ENCODE measurements at regions not wholly inside any gene's neighbourhood (a gene's known extent, or its start where the extent isn't known, plus 50 kb on each side); places are given as distances from the start of the nearest gene placed in this dataset.

DNA sequence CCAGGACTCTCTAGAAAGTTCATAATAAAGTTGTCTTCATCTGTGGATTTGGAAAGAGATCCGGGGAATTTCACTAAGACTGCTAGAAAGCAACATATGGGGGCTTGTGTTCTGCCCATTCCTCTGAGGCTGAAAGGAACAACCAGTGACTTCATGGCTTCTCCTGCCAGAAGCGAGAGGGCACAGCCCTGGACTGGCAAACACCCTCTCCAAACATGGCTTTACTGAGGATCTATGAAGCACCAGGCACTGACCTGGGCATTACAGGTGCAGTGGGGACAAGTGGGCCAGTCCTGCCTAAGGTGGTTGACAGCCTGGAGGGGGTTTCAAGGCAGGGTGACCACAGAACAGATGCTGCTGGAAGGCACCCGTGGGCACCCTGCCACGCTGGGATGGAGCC is 185.8 kb upstream of the GPR26 start:
- Histone ChIP-seq H3K27ac (ENCODE audit: low read depth in 1 of 3, low read length in 2 of 3) (no peak overlapping the region), H3K9me3 (ENCODE audit: control insufficient read depth in 2 of 2, insufficient read depth in 1 of 2, low read depth in 1 of 2, low read length in 1 of 2) (no peaks in the 10 kb centered on the region), H3K4me3 (ENCODE audit: low read depth in 1 of 3, low read length in 3 of 3) (no peak overlapping the region), H3K36me3 (ENCODE audit: control insufficient read depth in 3 of 3, insufficient read depth in 2 of 3, low read depth in 1 of 3, low read length in 3 of 3) (no peaks in the 10 kb centered on the region), H3K4me1 (ENCODE audit: control insufficient read depth in 3 of 3, insufficient read depth in 2 of 3, low read depth in 1 of 3, low read length in 2 of 3) (no peaks in the 10 kb centered on the region), H3K27me3 (ENCODE audit: control insufficient read depth in 3 of 3, insufficient read depth in 3 of 3, low read length in 3 of 3) (peaks cover 0 to 2% (median 0%) of the 10 kb centered on the region in 3 donors)
- FAIRE-seq (no peak), DNase-seq (no peak)
- 88 to 95% (median 91%) methylated on average over 4 of the region's 4 CpGs for WGBS, 3 donors

- DNase-seq (no peak), FAIRE-seq (no peak)
- H3K27me3 ChIP-seq (ENCODE audit: control insufficient read depth in 3 of 3, insufficient read depth in 3 of 3, low read length in 3 of 3), result peaks cover 0 to 2% (median 0%) of the 10 kb centered on the region in 3 donors
- 83 to 88% (median 86%) methylated on average over 9 of the region's 9 CpGs for WGBS, 3 donors
- H3K27ac ChIP-seq (ENCODE audit: low read depth in 1 of 3, low read length in 2 of 3), result no peak overlapping the region
- H3K9me3 ChIP-seq (ENCODE audit: control insufficient read depth in 2 of 2, insufficient read depth in 1 of 2, low read depth in 1 of 2, low read length in 1 of 2), result no peaks in the 10 kb centered on the region
- H3K4me3 ChIP-seq (ENCODE audit: low read depth in 1 of 3, low read length in 3 of 3), result no peak overlapping the region
- H3K36me3 ChIP-seq (ENCODE audit: control insufficient read depth in 3 of 3, insufficient read depth in 2 of 3, low read depth in 1 of 3, low read length in 3 of 3), result no peaks in the 10 kb centered on the region
- H3K4me1 ChIP-seq (ENCODE audit: control insufficient read depth in 3 of 3, insufficient read depth in 2 of 3, low read depth in 1 of 3, low read length in 2 of 3), result no peaks in the 10 kb centered on the region
Observed at GRCh38 chr10:123480845-123481244, 185.3 kb upstream of the GPR26 start.

DNA sequence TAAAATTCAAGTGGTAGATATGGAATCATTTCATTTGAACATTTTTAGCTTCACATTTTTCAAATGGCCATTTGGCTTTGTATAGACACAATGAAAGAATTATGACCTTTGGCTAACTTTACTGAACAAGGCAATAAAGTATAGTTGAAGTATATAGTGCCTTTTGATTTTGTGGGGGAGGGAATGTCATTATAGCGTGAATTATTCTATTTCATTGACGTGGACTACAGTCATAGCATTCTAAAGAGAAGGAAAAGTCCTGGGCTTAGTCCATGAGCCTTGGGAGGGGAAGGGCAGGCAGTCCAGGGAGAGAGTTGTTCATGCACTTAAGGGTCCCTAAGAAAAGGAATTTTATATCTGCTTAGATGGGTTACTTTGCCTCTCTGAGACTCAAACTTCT is 181.4 kb upstream of the GPR26 start:
- H3K27me3 ChIP-seq (ENCODE audit: control insufficient read depth in 3 of 3, insufficient read depth in 3 of 3, low read length in 3 of 3), result no peaks in the 10 kb centered on the region
- no peak for FAIRE-seq
- H3K4me1 ChIP-seq (ENCODE audit: control insufficient read depth in 3 of 3, insufficient read depth in 2 of 3, low read depth in 1 of 3, low read length in 2 of 3), result no peaks in the 10 kb centered on the region
- H3K9me3 ChIP-seq (ENCODE audit: control insufficient read depth in 2 of 2, insufficient read depth in 1 of 2, low read depth in 1 of 2, low read length in 1 of 2), result no peaks in the 10 kb centered on the region
- 34 to 71% (median 63%) methylated on average over 2 of the region's 2 CpGs for WGBS, 3 donors
- no peak overlapping the region for H3K4me3 ChIP-seq (ENCODE audit: low read depth in 1 of 3, low read length in 3 of 3)
- DNase-seq, result no peak
- H3K27ac ChIP-seq (ENCODE audit: low read depth in 1 of 3, low read length in 2 of 3), result no peak overlapping the region
- H3K36me3 ChIP-seq (ENCODE audit: control insufficient read depth in 3 of 3, insufficient read depth in 2 of 3, low read depth in 1 of 3, low read length in 3 of 3), result no peaks in the 10 kb centered on the region

GRCh38 chr10:123485341-123485960 is 180.7 kb upstream of the GPR26 start:
- WGBS, 3 donors, result 58 to 61% (median 60%) methylated on average over 7 of the region's 7 CpGs
- H3K4me1 ChIP-seq (ENCODE audit: control insufficient read depth in 3 of 3, insufficient read depth in 2 of 3, low read depth in 1 of 3, low read length in 2 of 3), result no peaks in the 10 kb centered on the region

GRCh38 chr10:123488436-123488835 is 177.7 kb upstream of the GPR26 start:
- H3K36me3 ChIP-seq (ENCODE audit: control insufficient read depth in 3 of 3, insufficient read depth in 2 of 3, low read depth in 1 of 3, low read length in 3 of 3), result no peaks in the 10 kb centered on the region
- H3K4me1 ChIP-seq (ENCODE audit: control insufficient read depth in 3 of 3, insufficient read depth in 2 of 3, low read depth in 1 of 3, low read length in 2 of 3), result no peaks in the 10 kb centered on the region
- WGBS, 3 donors, result 74 to 78% (median 75%) methylated on average over 4 of the region's 4 CpGs
- FAIRE-seq (no peak), DNase-seq (no peak)
- no peak overlapping the region for H3K27ac ChIP-seq (ENCODE audit: low read depth in 1 of 3, low read length in 2 of 3)
- no peak overlapping the region for H3K4me3 ChIP-seq (ENCODE audit: low read depth in 1 of 3, low read length in 3 of 3)
- no peaks in the 10 kb centered on the region for H3K9me3 ChIP-seq (ENCODE audit: control insufficient read depth in 2 of 2, insufficient read depth in 1 of 2, low read depth in 1 of 2, low read length in 1 of 2)
- H3K27me3 ChIP-seq (ENCODE audit: control insufficient read depth in 3 of 3, insufficient read depth in 3 of 3, low read length in 3 of 3), result peaks cover 0 to 8% (median 0%) of the 10 kb centered on the region in 3 donors

More at GRCh38 chr10:123485341-123485960, 180.7 kb upstream of the GPR26 start:
- Histone ChIP-seq H3K27me3 (ENCODE audit: control insufficient read depth in 3 of 3, insufficient read depth in 3 of 3, low read length in 3 of 3) (no peaks in the 10 kb centered on the region), H3K4me3 (ENCODE audit: low read depth in 1 of 3, low read length in 3 of 3) (no peak overlapping the region), H3K9me3 (ENCODE audit: control insufficient read depth in 2 of 2, insufficient read depth in 1 of 2, low read depth in 1 of 2, low read length in 1 of 2) (no peaks in the 10 kb centered on the region), H3K27ac (ENCODE audit: low read depth in 1 of 3, low read length in 2 of 3) (no peak overlapping the region), H3K36me3 (ENCODE audit: control insufficient read depth in 3 of 3, insufficient read depth in 2 of 3, low read depth in 1 of 3, low read length in 3 of 3) (no peaks in the 10 kb centered on the region)
- DNase-seq, result no peak
- FAIRE-seq, result no peak

DNA sequence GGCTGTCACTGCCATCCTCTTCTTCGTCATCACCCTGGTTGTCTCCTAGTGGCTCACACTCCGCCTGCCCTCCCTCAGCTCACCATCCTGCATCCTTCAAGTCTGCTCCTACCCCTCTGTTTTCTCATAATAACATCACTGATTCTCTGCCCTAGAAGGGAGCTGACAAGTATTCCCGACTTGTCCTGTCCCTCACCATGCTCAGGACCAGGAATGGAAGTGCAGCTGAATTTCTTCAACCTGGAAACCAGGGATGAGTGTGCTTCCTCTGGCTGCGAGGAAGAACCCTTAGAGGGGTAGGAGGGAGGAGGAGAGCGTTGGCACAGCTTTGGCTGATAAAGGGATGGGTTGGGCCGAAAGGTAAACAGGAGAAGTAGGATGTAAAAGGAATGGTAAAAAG is 174.8 kb upstream of the GPR26 start:
- FAIRE-seq (no peak), DNase-seq (no peak)
- Histone ChIP-seq H3K4me3 (ENCODE audit: low read depth in 1 of 3, low read length in 3 of 3) (no peak overlapping the region), H3K4me1 (ENCODE audit: control insufficient read depth in 3 of 3, insufficient read depth in 2 of 3, low read depth in 1 of 3, low read length in 2 of 3) (no peaks in the 10 kb centered on the region), H3K27me3 (ENCODE audit: control insufficient read depth in 3 of 3, insufficient read depth in 3 of 3, low read length in 3 of 3) (peaks cover 0 to 8% (median 0%) of the 10 kb centered on the region in 3 donors), H3K27ac (ENCODE audit: low read depth in 1 of 3, low read length in 2 of 3) (no peak overlapping the region), H3K9me3 (ENCODE audit: control insufficient read depth in 2 of 2, insufficient read depth in 1 of 2, low read depth in 1 of 2, low read length in 1 of 2) (no peaks in the 10 kb centered on the region), H3K36me3 (ENCODE audit: control insufficient read depth in 3 of 3, insufficient read depth in 2 of 3, low read depth in 1 of 3, low read length in 3 of 3) (no peaks in the 10 kb centered on the region)
- 53 to 66% (median 56%) methylated on average over 6 of the region's 6 CpGs for WGBS, 3 donors

- no peaks in the 10 kb centered on the region for H3K4me1 ChIP-seq (ENCODE audit: control insufficient read depth in 3 of 3, insufficient read depth in 2 of 3, low read depth in 1 of 3, low read length in 2 of 3)
- DNase-seq (no peak), FAIRE-seq (no peak)
- H3K4me3 ChIP-seq (ENCODE audit: low read depth in 1 of 3, low read length in 3 of 3), result no peak overlapping the region
- H3K36me3 ChIP-seq (ENCODE audit: control insufficient read depth in 3 of 3, insufficient read depth in 2 of 3, low read depth in 1 of 3, low read length in 3 of 3), result no peaks in the 10 kb centered on the region
- H3K9me3 ChIP-seq (ENCODE audit: control insufficient read depth in 2 of 2, insufficient read depth in 1 of 2, low read depth in 1 of 2, low read length in 1 of 2), result no peaks in the 10 kb centered on the region
- peaks cover 0 to 8% (median 0%) of the 10 kb centered on the region in 3 donors for H3K27me3 ChIP-seq (ENCODE audit: control insufficient read depth in 3 of 3, insufficient read depth in 3 of 3, low read length in 3 of 3)
- no peak overlapping the region for H3K27ac ChIP-seq (ENCODE audit: low read depth in 1 of 3, low read length in 2 of 3)
- WGBS, 3 donors, result 36 to 53% (median 40%) methylated on average over 14 of the region's 14 CpGs
Observed at GRCh38 chr10:123492016-123492415, 174.1 kb upstream of the GPR26 start.

- Histone ChIP-seq H3K4me3 (ENCODE audit: low read depth in 1 of 3, low read length in 3 of 3) (no peak overlapping the region), H3K9me3 (ENCODE audit: control insufficient read depth in 2 of 2, insufficient read depth in 1 of 2, low read depth in 1 of 2, low read length in 1 of 2) (no peaks in the 10 kb centered on the region), H3K4me1 (ENCODE audit: control insufficient read depth in 3 of 3, insufficient read depth in 2 of 3, low read depth in 1 of 3, low read length in 2 of 3) (no peaks in the 10 kb centered on the region), H3K27me3 (ENCODE audit: control insufficient read depth in 3 of 3, insufficient read depth in 3 of 3, low read length in 3 of 3) (peaks cover 0 to 8% (median 2%) of the 10 kb centered on the region in 3 donors), H3K27ac (ENCODE audit: low read depth in 1 of 3, low read length in 2 of 3) (no peak overlapping the region), H3K36me3 (ENCODE audit: control insufficient read depth in 3 of 3, insufficient read depth in 2 of 3, low read depth in 1 of 3, low read length in 3 of 3) (no peaks in the 10 kb centered on the region)
- DNase-seq, result no peak
- 77 to 85% (median 77%) methylated on average over 5 of the region's 5 CpGs for WGBS, 3 donors
- no peak for FAIRE-seq
Observed at GRCh38 chr10:123494301-123494808, 171.8 kb upstream of the GPR26 start.

GRCh38 chr10:123496375-123496774 is 169.8 kb upstream of the GPR26 start:
- DNase-seq, result no peak

More at GRCh38 chr10:123496375-123496774, 169.8 kb upstream of the GPR26 start:
- Histone ChIP-seq H3K9me3 (ENCODE audit: control insufficient read depth in 2 of 2, insufficient read depth in 1 of 2, low read depth in 1 of 2, low read length in 1 of 2) (no peaks in the 10 kb centered on the region), H3K4me3 (ENCODE audit: low read depth in 1 of 3, low read length in 3 of 3) (no peak overlapping the region), H3K27me3 (ENCODE audit: control insufficient read depth in 3 of 3, insufficient read depth in 3 of 3, low read length in 3 of 3) (peaks cover 0 to 6% (median 2%) of the 10 kb centered on the region in 3 donors), H3K27ac (ENCODE audit: low read depth in 1 of 3, low read length in 2 of 3) (no peak overlapping the region), H3K36me3 (ENCODE audit: control insufficient read depth in 3 of 3, insufficient read depth in 2 of 3, low read depth in 1 of 3, low read length in 3 of 3) (no peaks in the 10 kb centered on the region), H3K4me1 (ENCODE audit: control insufficient read depth in 3 of 3, insufficient read depth in 2 of 3, low read depth in 1 of 3, low read length in 2 of 3) (no peaks in the 10 kb centered on the region)
- FAIRE-seq, result no peak
- 66 to 73% (median 69%) methylated on average over 6 of the region's 6 CpGs for WGBS, 3 donors

All from small intestine (tissue), 7 donors.